NAMALWA (cell line): ENCODE measurements at regions not wholly inside any gene's neighbourhood (a gene's known extent, or its start where the extent isn't known, plus 50 kb on each side); places are given as distances from the start of the nearest gene placed in this dataset.
"Not testable (repeated sequence)": the region's sequence is repeated elsewhere in the genome, so short reads cannot be mapped to it uniquely, and the experiment has no call there.

Source experiments
- DNase-seq: peaks from one replicate; pipeline ENCODE4 v3.0.0-alpha.2; 2015; ENCODE audit warnings: low spot score

DNA sequence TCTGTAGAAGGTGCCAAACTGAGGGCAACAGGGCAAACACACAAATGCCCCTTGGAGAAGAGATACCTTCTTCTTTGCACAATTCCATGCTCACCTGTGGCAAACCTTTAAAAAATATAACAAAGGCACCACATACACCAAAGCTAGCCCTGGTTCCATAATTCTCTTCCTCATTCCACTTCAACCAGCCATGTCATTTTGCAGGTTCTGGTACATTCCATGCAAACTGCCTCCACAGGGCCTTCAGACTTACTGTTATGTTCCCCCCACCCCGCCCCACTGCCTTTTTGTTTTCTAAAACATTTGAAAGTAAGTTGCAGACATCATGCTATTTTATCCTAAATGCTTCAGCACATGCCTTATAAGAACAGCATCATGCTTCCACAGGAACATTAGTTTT is 269.0 kb downstream of the NSUN3 start:
- no peak for DNase-seq

DNA sequence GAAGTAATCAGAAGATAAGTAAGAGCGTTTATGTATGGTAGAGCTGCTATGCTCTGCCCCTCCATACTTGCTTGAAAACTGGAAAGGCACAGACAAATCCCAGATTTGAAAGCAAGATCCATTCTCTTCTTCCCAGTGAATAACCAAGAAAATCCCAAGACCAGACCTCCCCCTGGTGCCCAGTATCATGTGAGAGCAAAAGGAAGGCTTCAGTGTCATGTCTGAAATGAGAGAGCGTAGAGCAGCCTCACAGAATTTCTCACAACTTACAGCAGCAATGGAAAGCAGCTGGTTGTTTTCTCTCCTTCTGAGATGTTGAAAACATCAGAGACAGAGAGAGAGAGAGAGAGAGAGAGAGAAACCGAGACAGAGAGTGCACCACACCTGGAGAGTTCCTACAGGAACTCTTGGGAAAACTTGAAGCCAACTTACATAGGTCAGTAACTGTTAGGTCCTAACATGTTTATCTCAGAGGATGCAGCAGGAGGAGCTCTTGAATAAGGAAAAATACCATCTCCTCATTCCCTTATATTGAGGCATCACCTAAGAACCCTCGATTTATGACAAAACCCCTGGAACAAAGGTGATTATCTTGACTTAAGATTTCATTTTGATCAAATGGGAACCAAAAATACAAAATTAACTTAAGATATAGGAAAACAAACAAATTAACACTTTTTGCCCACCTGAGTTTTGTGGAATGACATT is 273.3 kb downstream of the NSUN3 start:
- DNase-seq = peak; percentile 10

DNA sequence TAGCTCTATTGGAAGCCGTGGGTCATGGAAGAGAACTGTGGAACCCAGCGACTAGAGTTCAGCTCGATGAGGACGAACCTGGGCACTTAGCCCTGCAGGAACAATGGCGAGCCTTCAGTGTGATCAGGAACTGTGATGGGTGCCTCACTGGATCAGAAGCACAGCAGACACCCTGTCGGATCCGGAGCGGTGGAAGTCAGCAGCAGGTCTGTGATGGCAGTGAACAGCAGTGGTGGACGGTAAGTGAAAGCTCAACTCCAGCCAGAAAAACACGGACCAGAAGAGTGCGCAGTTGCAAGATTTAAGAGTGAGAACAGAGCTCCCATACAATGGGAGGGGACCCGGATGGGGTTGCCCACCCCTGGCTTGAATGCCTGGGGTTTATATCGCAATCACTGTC is 282.2 kb downstream of the NSUN3 start:
- no peak for DNase-seq

DNA sequence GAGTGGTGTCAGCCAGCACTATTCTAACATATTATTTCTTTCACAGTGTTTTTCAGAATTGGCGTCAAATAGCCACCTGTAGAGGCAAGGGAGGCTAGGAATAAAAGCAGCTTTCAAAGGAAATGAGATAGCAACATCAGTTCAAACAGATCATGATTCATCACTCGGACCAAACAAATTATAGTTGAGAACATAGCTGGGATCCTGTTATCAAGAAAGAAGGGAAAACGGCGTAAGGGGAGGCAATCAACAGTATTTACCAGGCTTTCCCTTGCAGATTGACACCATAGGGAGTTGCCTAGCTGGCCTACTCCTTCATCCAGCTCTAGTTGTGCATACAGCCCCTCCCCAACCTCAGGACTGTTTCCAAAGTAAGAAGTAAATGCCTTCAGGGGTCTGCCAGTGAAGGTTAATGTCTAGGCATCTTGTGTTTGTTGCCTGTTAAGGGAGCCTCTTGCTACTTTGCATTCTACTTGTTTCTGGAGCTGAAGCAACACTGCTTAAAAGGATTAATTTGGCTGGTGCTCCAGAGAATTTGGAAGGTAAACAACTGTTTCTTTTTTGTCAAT is 286.5 kb downstream of the NSUN3 start:
- DNase-seq = no peak

DNA sequence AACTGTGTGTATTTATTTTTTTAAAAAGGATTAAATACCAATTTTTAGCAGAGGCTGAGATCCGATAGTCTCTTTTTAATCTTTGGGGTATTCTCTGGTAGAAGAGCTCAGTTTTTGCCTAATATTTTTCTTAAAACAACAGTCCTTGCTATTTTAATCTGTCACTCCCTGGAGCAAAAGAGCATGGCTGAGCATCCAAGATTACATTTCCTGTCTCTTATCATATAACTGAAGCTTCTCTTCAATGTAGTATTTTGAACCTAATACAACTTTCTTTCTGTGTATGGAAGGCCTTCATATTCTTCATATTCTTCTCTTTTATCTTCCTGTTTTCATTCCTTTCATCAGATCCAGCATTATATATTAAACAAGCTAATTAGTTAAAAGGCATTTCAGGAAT is 293.7 kb downstream of the NSUN3 start:
- no peak for DNase-seq

DNA sequence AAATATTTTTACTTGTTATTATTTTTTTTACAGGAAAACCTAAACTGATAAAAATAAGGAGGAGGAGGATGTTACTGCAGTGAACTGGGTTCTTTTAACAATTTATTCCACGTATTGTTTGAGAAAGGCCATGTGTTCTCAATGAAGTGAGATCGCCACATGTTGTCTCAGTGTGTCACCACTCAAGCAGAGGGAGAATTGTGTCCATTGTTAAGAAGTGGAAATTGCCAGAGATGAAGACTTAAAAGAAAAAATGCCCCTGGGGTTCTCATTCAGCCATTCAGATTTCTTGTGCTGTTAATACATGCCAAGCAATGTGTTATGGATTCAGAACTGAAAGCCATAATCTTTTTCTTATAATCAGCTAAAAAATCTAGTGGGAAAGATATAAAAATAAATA is 297.1 kb downstream of the NSUN3 start:
- DNase-seq = no peak

DNA sequence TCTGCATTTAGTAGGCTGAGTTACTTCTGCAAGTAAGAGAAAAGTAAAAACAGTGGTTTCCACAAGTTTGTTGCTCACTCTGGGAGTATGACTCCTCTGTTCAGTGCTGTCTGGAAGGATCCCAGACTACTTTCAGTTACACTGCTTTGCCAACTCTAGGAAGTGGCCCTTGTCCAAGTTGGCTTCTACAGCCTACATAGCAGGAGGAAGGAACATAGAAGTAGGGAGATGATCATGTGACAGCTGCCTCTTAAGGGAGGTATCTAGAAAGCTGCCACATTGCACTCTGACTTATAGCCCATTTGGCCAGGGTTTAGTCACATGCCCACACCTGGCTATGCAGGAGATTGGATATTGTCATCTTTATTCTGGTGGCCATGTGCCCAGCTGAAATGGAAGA is 298.1 kb downstream of the NSUN3 start:
- DNase-seq = no peak

DNA sequence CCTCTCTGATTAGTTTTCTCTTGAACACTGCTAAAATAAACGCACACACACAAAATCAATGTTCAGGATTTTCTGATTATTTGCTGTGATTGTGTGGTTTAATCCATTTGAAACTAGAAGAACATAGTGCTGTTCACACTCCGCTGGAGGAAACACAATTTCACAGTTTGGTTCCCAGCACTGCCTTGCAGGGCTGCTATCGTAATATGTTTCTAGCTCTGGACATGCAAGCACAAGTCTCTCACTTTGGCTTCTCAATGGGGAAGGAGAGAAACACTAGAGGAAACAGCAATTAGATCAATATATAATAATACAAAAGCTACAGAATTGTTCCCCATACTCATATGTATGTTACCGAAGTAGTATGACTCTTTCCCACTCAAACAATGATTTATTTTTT is 299.5 kb downstream of the NSUN3 start:
- no peak for DNase-seq

DNA sequence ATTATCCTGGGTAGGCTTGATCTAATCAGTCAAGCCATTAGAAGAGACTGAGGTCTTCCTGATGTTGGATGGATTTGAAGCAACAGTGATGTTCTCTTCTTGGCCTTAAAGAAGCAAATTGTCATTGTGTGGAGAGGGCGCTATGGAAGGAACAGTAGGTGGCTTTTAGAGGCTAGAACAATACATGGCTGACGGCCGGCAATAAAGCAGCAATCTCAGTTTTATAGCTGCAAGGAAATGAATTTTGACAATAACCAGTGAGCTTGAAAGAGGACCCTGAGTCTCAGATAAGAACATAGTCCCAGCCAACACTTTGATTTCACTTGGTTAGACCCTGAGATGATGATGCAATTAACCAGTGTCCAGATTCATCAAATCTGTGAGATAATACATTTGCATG is 302.1 kb downstream of the NSUN3 start:
- DNase-seq = no peak

DNA sequence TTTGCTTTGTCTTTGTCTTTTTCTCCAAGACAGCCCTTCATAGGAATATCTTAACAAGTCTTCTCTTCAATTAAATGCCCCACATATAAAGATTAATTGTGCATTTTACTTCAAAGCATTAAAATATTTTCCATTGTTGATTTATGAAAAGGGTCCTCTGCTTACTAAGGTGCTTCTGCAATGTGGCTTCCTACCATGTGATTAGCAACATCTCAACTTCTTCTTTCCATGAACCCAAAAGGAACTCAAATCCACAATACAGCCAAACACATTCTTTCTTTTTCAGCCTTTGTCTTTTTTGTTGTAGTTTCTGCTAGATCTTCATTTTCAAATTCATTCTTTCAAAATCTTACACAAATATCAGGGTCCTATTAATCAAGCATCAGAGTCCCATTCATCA is 309.2 kb downstream of the NSUN3 start:
- DNase-seq = no peak

DNA sequence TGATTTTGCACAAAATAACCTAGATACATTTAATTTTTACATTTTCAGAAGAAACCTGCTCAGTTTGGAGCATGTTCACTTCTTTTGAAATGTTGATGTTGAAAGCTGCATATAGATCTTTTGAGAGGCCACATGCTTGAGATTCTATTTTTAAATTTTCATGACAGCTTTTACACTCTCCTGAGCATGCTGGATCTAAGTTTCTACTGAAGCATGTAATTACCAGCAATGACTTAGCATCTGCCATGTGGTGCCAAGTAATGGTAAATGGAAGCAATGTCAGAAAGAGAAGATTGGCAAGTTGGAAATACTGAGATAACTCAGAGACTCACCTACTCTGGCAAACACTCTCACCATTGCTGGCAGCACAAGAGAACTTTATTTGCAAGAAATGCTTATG is 310.6 kb downstream of the NSUN3 start:
- no peak for DNase-seq

DNA sequence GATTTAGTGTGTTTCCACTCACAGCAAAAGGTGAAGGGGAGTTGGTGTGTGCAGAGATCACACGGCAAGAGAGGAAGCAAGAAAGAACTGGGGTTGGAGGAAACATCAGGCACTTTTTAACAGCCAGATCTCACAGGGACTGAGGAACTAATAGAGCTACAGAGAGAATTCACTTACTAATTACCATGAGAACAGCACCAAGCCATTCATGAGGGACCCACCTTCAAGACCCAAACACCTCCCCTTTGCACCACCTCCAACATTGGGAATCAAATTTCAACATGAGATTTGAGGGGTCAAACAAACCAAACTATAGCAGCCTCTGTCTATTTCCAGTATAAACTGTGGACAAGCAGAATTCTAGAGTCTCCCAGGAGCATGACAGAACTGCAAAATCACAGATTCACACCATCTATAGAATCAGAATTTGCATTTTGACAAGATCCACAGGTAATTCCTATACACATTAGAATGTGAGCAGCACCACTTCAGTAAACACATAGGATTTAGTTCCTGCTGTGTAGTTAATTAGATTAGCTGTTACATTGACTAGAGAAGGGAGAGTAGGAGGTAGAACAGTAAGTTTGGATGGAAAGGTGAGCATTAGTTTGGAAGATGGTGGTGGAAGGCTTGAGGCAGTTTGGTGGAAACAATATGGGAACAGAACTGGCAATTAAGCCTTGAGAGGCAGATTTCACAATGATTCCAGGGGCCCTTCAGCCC is 311.7 kb downstream of the NSUN3 start:
- no peak for DNase-seq

DNA sequence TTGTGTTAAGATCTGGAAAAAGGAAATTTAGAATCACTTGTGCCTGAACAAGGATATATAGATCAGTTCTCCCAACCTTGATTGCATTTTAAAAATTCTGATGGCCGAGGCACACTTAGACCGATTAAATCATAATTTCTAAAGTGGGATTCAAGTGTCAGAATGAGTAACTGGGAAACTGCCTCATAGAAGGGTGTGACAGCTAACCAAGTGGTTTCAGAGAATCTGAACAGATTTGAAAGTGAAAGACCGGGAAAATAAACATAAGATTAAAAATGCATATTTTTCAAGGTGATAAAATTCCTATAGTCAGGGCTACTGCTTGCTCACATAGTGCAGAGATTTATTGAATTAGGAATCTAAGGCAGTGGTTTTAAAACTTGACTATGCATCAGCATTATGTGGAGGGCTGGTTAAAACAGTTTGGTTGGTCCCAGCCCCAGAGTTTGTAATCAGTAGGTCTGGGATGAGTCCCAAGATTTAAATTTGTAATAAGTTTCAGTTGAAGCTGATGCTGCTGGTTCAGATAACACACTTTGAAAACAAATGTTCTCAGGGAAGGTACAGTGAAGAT is 314.3 kb downstream of the NSUN3 start:
- DNase-seq = not testable (repeated sequence)

DNA sequence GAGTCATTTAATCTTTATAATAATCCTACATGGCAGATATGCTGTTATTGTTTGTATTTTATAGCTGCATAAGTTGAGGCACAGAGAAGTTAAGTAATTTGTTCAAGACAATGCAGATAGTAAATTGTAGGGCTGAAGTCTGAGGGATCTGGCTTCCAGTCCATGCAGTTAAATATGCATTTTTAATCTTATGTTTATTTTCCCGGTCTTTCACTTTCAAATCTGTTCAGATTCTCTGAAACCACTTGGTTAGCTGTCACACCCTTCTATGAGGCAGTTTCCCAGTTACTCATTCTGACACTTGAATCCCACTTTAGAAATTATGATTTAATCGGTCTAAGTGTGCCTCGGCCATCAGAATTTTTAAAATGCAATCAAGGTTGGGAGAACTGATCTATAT is 315.0 kb downstream of the NSUN3 start:
- DNase-seq = not testable (repeated sequence)

DNA sequence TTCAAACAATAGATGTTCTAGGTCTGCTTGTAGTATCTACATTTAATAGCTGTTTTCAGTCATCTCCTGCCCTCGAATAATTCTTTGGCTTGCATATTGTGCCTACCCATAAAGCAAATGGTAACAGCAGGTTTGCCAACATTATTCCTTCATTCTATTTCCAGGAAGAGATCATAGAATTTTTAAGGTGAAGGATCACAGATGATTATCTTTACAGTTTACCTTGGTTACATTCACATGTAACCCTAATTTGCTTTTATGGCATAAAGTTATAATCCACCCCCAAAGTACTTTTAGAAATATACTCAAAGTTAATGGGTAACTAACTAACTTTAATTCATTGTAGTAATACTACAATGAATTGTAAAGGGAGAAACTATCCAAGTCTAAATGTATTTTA is 315.5 kb downstream of the NSUN3 start:
- no peak for DNase-seq

DNA sequence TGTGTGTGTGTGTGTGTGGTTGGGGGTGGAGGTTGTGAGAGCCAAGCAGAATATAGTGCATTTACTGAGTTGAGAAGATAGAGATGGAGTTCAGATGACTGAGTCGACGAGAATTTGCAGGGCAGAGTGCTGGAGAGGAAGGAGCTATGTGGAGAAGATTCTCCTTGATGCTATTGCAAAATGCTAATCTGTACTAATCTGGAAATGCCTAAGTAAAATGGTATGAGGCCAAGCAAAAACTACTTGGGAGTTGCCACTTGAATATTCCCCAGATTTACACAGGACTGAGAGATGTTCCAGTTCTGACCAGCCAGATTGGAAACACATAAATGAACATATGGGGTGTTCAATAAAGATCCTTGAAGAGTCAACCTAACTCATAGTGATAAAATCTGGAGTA is 316.4 kb downstream of the NSUN3 start:
- DNase-seq = no peak

DNA sequence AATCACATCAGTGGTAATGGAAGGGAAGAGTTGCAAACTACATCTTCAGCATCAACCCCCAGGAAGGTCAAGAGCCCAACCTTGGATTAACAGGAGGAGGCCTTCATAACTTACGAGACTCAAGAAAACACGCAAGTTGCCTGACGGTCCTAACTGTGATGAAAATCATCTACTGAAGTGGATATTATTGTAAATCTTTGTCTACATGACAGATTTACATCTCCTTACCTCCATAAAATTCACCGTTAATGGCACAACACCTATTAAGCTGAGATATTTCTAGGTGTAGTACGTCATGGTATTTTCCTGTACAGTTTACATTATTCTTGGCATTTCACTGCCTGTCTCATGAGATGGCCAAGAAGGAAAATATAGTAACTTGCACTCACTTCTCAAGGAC is 332.0 kb downstream of the NSUN3 start:
- no peak for DNase-seq

DNA sequence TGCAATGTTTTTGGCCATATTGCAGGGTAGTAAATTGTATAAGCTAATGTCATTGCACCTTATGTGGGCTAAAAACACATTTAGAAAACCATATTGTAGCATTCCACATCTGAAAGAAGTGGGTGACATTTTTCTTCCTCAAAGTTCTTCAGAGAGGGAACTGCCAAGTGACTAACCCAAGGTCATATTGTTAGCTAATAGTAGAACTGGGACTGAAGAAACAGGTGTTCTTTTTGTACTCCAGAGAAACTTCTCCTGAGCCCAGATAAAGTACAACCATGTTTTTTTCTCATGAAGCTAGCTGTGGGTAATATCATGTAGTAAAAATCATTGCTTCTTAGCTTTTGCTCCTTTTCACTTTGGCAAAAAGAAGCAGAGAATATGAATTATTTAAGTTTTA is 333.0 kb downstream of the NSUN3 start:
- no peak for DNase-seq

DNA sequence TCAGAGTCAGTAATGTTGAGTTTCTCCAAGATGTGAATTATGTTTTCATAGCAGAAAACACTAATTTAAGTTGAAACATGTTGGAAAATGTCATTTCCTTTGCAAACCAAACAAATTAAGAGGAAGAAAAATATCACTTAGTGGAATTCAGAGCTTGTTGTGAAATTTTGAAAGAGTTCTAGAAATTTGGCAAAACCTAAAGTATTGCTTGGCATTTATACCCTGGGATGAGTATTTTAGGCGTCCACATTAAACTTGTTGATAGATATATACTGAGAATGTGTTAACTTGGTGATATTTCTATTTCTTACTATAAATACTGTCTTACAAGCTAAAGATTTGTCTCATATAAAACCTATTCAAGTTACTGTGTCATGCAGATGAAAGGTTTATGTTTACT is 335.2 kb downstream of the NSUN3 start:
- no peak for DNase-seq

DNA sequence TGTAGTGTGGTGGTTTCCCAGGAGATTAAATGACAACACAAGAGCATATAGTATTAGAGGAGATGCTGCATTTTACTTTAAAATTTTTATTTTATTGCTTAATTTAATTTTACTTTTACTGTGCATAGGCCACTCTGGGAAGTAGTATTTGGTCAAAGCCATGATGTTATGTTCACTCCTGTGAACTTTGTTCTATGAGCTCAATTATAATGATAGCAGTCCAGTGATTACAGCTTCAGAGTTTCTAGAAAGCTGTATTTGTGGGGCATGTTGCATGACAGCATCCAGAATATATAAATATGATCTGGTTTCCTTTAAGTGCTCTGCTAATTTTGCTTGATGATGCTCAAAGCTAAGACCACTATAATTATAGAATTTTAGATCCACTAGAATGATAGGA is 338.6 kb downstream of the NSUN3 start:
- DNase-seq = no peak

DNA sequence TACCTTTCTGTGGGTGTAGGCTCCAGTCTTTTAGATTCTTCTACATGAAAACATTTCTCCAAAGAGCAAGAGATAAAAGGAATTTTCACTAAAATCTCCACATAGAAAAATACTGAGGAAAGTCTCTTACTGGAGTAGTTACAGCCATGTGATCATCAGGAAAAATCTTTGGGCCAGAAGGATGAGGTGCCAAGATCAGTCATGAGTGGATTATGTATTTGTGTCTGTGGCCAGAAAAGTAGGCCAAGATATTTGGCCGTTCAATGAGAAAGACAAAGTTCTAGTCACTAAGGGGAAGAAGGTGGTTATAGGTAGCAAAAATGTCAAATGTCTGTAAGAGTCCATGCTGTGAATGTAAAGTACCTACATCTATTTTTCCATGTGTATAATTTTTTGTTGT is 339.3 kb downstream of the NSUN3 start:
- no peak for DNase-seq

DNA sequence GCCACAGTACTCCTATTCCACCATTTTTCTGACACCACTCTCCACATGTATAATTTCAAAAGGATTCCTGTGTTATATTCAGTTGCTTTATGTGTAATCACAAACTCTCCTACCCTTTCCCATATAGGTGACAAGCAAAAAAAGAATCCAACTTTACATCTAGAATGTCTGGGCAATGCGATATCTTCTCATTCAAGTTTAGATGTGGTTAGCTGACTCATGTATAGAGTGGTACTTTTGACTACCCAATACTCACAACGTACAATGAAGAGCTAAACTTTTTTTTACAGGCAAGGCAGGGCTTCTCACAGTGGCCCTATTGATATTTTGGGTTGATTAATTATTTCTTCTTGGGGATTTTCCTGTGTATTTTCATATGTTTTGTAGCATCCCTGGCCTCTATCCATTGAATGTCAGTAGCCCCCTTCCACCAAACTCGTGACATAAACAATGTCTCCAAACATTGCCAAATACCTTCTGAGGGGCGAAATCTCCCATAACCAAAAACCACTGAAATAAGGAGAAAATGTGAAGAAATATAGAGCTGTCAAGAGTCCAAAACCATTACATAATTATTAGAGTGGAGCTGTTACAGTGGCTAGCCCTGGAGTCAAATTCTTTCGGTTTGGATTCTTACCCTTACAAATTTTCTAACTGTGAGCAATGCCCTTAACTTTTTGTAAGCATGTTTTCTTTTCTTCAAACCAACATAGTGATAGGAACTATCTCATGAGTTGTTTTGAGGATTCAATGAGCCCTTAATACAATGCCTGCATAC is 342.6 kb downstream of the NSUN3 start:
- DNase-seq = no peak

DNA sequence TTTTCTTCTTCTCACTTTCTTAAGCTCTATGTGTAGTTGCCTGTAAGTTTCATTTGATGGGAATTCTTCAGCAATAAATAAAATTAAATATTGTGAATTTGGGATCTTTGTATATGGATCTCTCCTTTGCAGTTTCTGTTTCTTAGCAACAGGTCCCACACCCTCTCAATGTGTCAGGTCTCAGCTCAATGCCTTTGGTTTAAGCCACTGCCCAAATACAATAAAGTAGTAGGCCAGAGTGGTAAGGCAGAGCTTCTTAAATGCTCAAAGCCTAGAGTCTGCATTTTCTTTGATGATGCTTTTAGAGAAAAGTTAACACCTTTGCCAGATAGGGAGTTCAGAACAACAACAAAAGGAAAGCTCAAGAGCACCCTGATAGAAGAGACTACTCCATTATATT is 343.7 kb downstream of the NSUN3 start:
- no peak for DNase-seq
